H1 (cell line): ENCODE measurements at regions not wholly inside any gene's neighbourhood (a gene's known extent, or its start where the extent isn't known, plus 50 kb on each side); places are given as distances from the start of the nearest gene placed in this dataset.

ENCODE experiments used
- CTCF ChIA-PET: fragments of 300-600 bp; sonication (Branson Sonifier 250); formaldehyde crosslinking; loops from one replicate; lab custom pipeline; 2021; ENCODE audit not compliant: partially characterized antibody; lab: Charles Lee
- POLR2A ChIA-PET: fragments of 300-600 bp; sonication (Branson Sonifier 250); formaldehyde crosslinking; loops from one replicate; lab custom pipeline; 2021; ENCODE audit warnings: inconsistent platforms; ENCODE audit not compliant: partially characterized antibody; lab: Charles Lee
- DNase-seq, 2 experiments: peaks; one replicate each; pipeline versions ENCODE4 v3.0.0 to v3.0.0-alpha.2; 2010 to 2022; ENCODE audit warnings: low spot score in 2 of 2, low read depth in 1 of 2, mixed read lengths in 1 of 2
- FAIRE-seq: peaks from 2 replicates; lab custom pipeline; 2011; peaks lifted over from hg19 to GRCh38; lab: Jason Lieb, UNC
- H2AFZ ChIP-seq: 2 replicates; pipeline ENCODE4 v1.8.1; 2012; ENCODE audit warnings: low read length, inconsistent platforms
- H2AK5ac ChIP-seq: 2 replicates; pipeline ENCODE4 v1.6.1; 2013; ENCODE audit warnings: low read depth, low read length
- H2BK120ac ChIP-seq: replicated peaks from 2 replicates; pipeline ENCODE3; 2013; ENCODE audit warnings: low read depth, low read length, inconsistent platforms
- H2BK12ac ChIP-seq: 2 replicates; pipeline ENCODE4 v1.6.1; 2013; ENCODE audit warnings: low read depth, low read length
- H2BK15ac ChIP-seq: 2 replicates; pipeline ENCODE4 v1.6.1; 2013; ENCODE audit warnings: low read length
- H2BK20ac ChIP-seq: 2 replicates; pipeline ENCODE4 v1.6.1; 2013; ENCODE audit warnings: low read length
- H2BK5ac ChIP-seq: 2 replicates; pipeline ENCODE4 v1.6.1; 2013; ENCODE audit warnings: low read depth, low read length
- H3K14ac ChIP-seq: 2 replicates; pipeline ENCODE4 v1.6.1; 2013; ENCODE audit warnings: inconsistent platforms; ENCODE audit not compliant: insufficient read length
- H3K18ac ChIP-seq: 2 replicates; pipeline ENCODE4 v1.6.1; 2013; ENCODE audit warnings: low read length; ENCODE audit errors: extremely low read depth
- H3K23ac ChIP-seq: 2 replicates; pipeline ENCODE4 v1.6.1; 2013; ENCODE audit warnings: inconsistent platforms; ENCODE audit not compliant: insufficient read length
- H3K23me2 ChIP-seq: 2 replicates; pipeline ENCODE4 v1.6.1; 2013; ENCODE audit warnings: low read depth, low read length
- H3K27ac ChIP-seq: 2 replicates; pipeline ENCODE4 v1.6.1; 2011; ENCODE audit warnings: low read depth, low read length, inconsistent platforms
- H3K27me3 ChIP-seq, 4 experiments: replicated peaks in 1 of 4; 1 replicate in 1 of 4; 2 replicates in 3 of 4; pipeline versions ENCODE4 v1.6.1 to v1.8.1; 2011 to 2013; ENCODE audit warnings: low read length in 3 of 4, mild to moderate bottlenecking in 3 of 4, inconsistent platforms in 2 of 4, mixed read lengths in 2 of 4, moderate library complexity in 1 of 4; ENCODE audit not compliant: control insufficient read depth in 3 of 4, insufficient read depth in 3 of 4; ENCODE audit errors: extremely low read depth in 1 of 4
- H3K36me3 ChIP-seq, 4 experiments: 2 replicates each; pipeline versions ENCODE4 v1.6.1 to v1.8.1; 2011 to 2013; ENCODE audit warnings: mild to moderate bottlenecking in 4 of 4, low read length in 3 of 4, moderate library complexity in 2 of 4, control low read depth in 1 of 4, inconsistent platforms in 1 of 4; ENCODE audit not compliant: insufficient read depth in 4 of 4, control insufficient read depth in 2 of 4
- H3K4ac ChIP-seq: replicated peaks from 2 replicates; pipeline ENCODE3; 2013; ENCODE audit warnings: low read length, low read depth, mixed read lengths, inconsistent platforms; ENCODE audit not compliant: insufficient read length
- H3K4me1 ChIP-seq, 4 experiments: replicated peaks in 1 of 4; 1 replicate in 1 of 4; 2 replicates in 3 of 4; pipeline versions ENCODE4 v1.6.1 to v1.8.1; 2011 to 2013; ENCODE audit warnings: low read length in 3 of 4, inconsistent platforms in 2 of 4, mixed read lengths in 1 of 4; ENCODE audit not compliant: insufficient read depth in 4 of 4, control insufficient read depth in 3 of 4
- H3K4me2 ChIP-seq, 2 experiments: 2 replicates each; pipeline versions ENCODE4 v1.6.1 to v1.8.1; 2011 to 2013; ENCODE audit warnings: low read depth in 2 of 2, low read length in 2 of 2, control low read depth in 1 of 2, inconsistent platforms in 1 of 2, mild to moderate bottlenecking in 1 of 2; ENCODE audit not compliant: insufficient read depth in 1 of 2
- H3K4me3 ChIP-seq, 4 experiments: fragments of 200-600, 300-600 bp in 1 of 4; sonication (generic), shearing (Covaris generic), sonication (Bioruptor Twin) in 1 of 4; 2 replicates each; pipeline versions ENCODE4 v1.5.1 to v1.8.1; 2011 to 2016; ENCODE audit warnings: low read length in 4 of 4, low read depth in 3 of 4, control low read depth in 2 of 4, inconsistent platforms in 2 of 4, mild to moderate bottlenecking in 2 of 4, mixed read lengths in 1 of 4, moderate library complexity in 1 of 4; ENCODE audit not compliant: insufficient read depth in 2 of 4; ENCODE audit errors: extremely low read depth in 1 of 4
- H3K56ac ChIP-seq: replicated peaks from 2 replicates; pipeline ENCODE3; 2013; ENCODE audit warnings: low read depth, mild to moderate bottlenecking, mixed read lengths, low read length, inconsistent platforms; ENCODE audit not compliant: insufficient read length
- H3K79me1 ChIP-seq: 2 replicates; pipeline ENCODE4 v1.6.1; 2013; ENCODE audit warnings: low read depth, low read length, control low read depth
- H3K79me2 ChIP-seq, 2 experiments: 2 replicates each; pipeline versions ENCODE4 v1.6.1 to v1.8.1; 2012 to 2013; ENCODE audit warnings: low read length in 2 of 2, mild to moderate bottlenecking in 2 of 2, inconsistent platforms in 1 of 2; ENCODE audit not compliant: insufficient read depth in 2 of 2, control insufficient read depth in 1 of 2
- H3K9ac ChIP-seq, 4 experiments: replicated peaks in 1 of 4; 1 replicate in 1 of 4; 2 replicates in 3 of 4; pipeline versions ENCODE4 v1.6.1 to v1.8.1; 2011 to 2013; ENCODE audit warnings: low read depth in 3 of 4, low read length in 3 of 4, control low read depth in 2 of 4, mild to moderate bottlenecking in 2 of 4, moderate library complexity in 2 of 4, inconsistent platforms in 1 of 4; ENCODE audit errors: extremely low read depth in 1 of 4
- H3K9me3 ChIP-seq, 2 experiments: 2 replicates each; pipeline versions ENCODE4 v1.6.1 to v1.8.1; 2012 to 2013; ENCODE audit warnings: mild to moderate bottlenecking in 2 of 2, moderate library complexity in 2 of 2, control low read depth in 1 of 2, inconsistent platforms in 1 of 2, low read depth in 1 of 2, low read length in 1 of 2, mixed read lengths in 1 of 2; ENCODE audit not compliant: insufficient read depth in 2 of 2
- H4K20me1 ChIP-seq, 2 experiments: replicated peaks in 1 of 2; 2 replicates each; pipeline versions ENCODE3 to v1.8.1; 2011 to 2013; ENCODE audit warnings: inconsistent platforms in 2 of 2, low read length in 2 of 2, mild to moderate bottlenecking in 1 of 2; ENCODE audit not compliant: insufficient read depth in 2 of 2, control insufficient read depth in 1 of 2
- H4K5ac ChIP-seq: 2 replicates; pipeline ENCODE4 v1.6.1; 2013; ENCODE audit warnings: low read length, low read depth, mixed read lengths, inconsistent platforms; ENCODE audit not compliant: insufficient read length
- H4K8ac ChIP-seq: 2 replicates; pipeline ENCODE4 v1.8.0; 2013; ENCODE audit warnings: mild to moderate bottlenecking, moderate library complexity, low read length, inconsistent platforms; ENCODE audit not compliant: insufficient read depth; ENCODE audit errors: extremely low read depth
- H4K91ac ChIP-seq: replicated peaks from 2 replicates; pipeline ENCODE3; 2013; ENCODE audit warnings: low read length, mixed read lengths, inconsistent platforms; ENCODE audit not compliant: insufficient read length
- CTBP2 ChIP-seq: IDR thresholded peaks from 2 replicates; pipeline ENCODE4 v1.7.0; 2011; ENCODE audit warnings: borderline replicate concordance, mild to moderate bottlenecking, moderate library complexity, mixed read lengths, low read length; ENCODE audit not compliant: insufficient read depth, insufficient read length
- HDAC2 ChIP-seq, 2 experiments: fragments of 300-600 bp in 1 of 2; sonication (generic) in 1 of 2; IDR thresholded peaks; 2 replicates each; pipeline ENCODE4 v1.6.1; 2011 to 2012; ENCODE audit warnings: low read depth in 2 of 2, low read length in 2 of 2, mild to moderate bottlenecking in 2 of 2, moderate library complexity in 2 of 2, borderline replicate concordance in 1 of 2, inconsistent platforms in 1 of 2
- PHF8 ChIP-seq: fragments of 200-600 bp; sonication (generic); conservative IDR thresholded peaks from 2 replicates; pipeline ENCODE4 v1.7.1; 2012; ENCODE audit warnings: low read depth, mild to moderate bottlenecking, inconsistent platforms, low read length, moderate library complexity
- SP2 ChIP-seq: IDR thresholded peaks from 2 replicates; pipeline ENCODE4 v1.6.1; 2012; ENCODE audit warnings: mild to moderate bottlenecking, low read length, inconsistent platforms
- TAF1 ChIP-seq: IDR thresholded peaks from 2 replicates; pipeline ENCODE4 v1.6.1; 2011; ENCODE audit warnings: mild to moderate bottlenecking, low read depth, low read length
- TAF7 ChIP-seq: optimal IDR thresholded peaks from 2 replicates; pipeline ENCODE3; 2011; ENCODE audit warnings: low read depth, mild to moderate bottlenecking, inconsistent platforms, low read length, moderate library complexity, borderline replicate concordance
- TBP ChIP-seq: IDR thresholded peaks from 2 replicates; pipeline ENCODE4 v1.6.1; 2011; ENCODE audit warnings: low read depth, low read length, improper control_type of control experiment
- WGBS, 2 experiments: shearing (Covaris generic) in 1 of 2; methylation state at CpG; one replicate each; pipeline versions ENCODE4 v1.1.6 to v1.1.7; 2013 to 2015; ENCODE audit warnings: low lambda C conversion rate in 2 of 2, mixed read lengths in 2 of 2, inconsistent platforms in 1 of 2, low coverage in 1 of 2, missing lambda C conversion rate in 1 of 2; ENCODE audit not compliant: insufficient replicate concordance in 2 of 2, insufficient coverage in 1 of 2, insufficient read length in 1 of 2; ENCODE audit errors: extremely low coverage in 1 of 2, missing lambda C conversion rate in 1 of 2; 5-methylcytosine and 5-hydroxymethylcytosine counted together

DNA sequence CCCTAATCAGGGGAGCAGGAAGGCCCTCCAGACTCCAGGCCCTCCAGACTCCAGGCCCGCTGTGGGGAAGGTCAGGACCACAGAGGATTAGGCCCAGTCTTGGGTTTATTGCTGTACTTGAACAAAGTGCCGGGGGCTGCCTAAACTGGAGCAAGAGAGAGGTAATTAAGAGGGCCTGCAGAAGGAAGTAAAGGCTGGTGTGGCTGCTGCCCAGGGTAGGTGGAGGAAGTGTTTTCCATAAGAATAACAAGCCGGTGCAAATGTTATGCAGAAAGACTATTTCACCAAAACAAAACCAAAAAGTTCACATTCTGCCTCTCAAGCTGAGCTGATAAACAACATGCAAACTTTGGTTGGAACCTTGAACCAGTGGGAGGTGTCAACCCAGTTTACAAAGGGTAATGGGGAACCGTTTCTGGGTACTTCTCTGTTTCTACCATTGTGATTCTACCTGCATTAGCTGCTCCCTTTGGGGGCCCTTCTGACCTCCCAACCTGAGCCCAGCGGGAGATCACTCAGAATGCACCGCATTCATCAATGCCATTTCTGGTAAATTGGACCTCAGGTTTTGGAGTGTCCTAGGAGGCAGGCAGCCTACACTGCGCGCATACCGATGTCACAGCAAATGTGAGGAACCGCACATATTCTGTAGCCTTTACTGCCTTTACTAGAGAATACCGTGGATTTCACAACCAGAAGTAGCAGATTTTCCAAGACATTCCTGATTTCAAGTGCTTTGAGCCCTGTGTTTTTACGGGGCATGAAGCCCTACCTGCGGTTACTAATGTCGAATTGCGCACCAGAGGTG, 59.7 kb upstream of the BCOR start:
- WGBS, 2 experiments, result 3% methylated on average over 11 of the region's 15 CpGs; no CpG with 5 or more reads in 1 of the 2 experiments
- CTCF ChIA-PET, result interaction anchor here (0.8 to 1.6 kb wide), 5 partner anchors 10 to 110 kb away, joined by 3 to 5 read pairs (median 4); no protein-coding TSS in a partner anchor
- TF ChIP-seq HDAC2 (IDR thresholded peaks at IDR 0.05; ENCODE audit: borderline replicate concordance in 1 of 2, low read depth in 2 of 2, low read length in 2 of 2), result 0 out of 4 replicates have a peak, but pooled peaks of 1 of the 2 experiments have one; percentile 17
- no peak for TF ChIP-seq SP2
- TF ChIP-seq TAF1, result peak; percentile 66
- TF ChIP-seq TAF7, result peak; percentile 81
- peak; percentile 70; the same call in 1 of the 2 replicates for TF ChIP-seq TBP
- TF ChIP-seq CTBP2, result peak; percentile 26
- TF ChIP-seq PHF8, result no peak; the same call in 1 of the 2 replicates

More for the DNA sequence above, 59.7 kb upstream of the BCOR start:
- H4K91ac ChIP-seq, result peak overlapping the region; percentile 99
- H2AFZ ChIP-seq, result no peak overlapping the region
- DNase-seq (peak in 1 of 2 experiments; percentile 61), FAIRE-seq (peak; percentile 99)
- peaks cover 0 to 2% of the 10 kb centered on the region in 2 experiments; a peak in 1 of 4 replicates for H3K79me2 ChIP-seq
- H2BK15ac ChIP-seq, result no peak overlapping the region
- peak overlapping the region; percentile 66 for H2BK20ac ChIP-seq
- no peaks in the 10 kb centered on the region; a peak in 1 of 7 replicates for H3K27me3 ChIP-seq
- peak overlapping the region; percentile 54 to 86 (median 62) for H3K4me3 ChIP-seq
- H3K36me3 ChIP-seq, result no peaks in the 10 kb centered on the region
- H4K5ac ChIP-seq, result peak overlapping the region; percentile 71
- H3K27ac ChIP-seq, result peak overlapping the region; percentile 77; the same call in 1 of the 2 replicates
- no peak overlapping the region for H3K14ac ChIP-seq
- no peak overlapping the region for H3K23ac ChIP-seq
- H3K9me3 ChIP-seq, result no peaks in the 10 kb centered on the region
- H2BK120ac ChIP-seq, result peak overlapping the region; percentile 60
- peak overlapping the region; percentile 39 for H3K56ac ChIP-seq
- peak overlapping the region in 3 of 4 experiments; percentile 66 to 78 (median 74); a peak in 6 of 7 replicates for H3K9ac ChIP-seq
- peak overlapping the region; percentile 98 for H2BK5ac ChIP-seq
- no peaks in the 10 kb centered on the region for H4K20me1 ChIP-seq
- POLR2A ChIA-PET, result interaction anchor here (0.8 to 20.0 kb wide), 12 partner anchors 9 to 151 kb away, joined by 3 to 509 read pairs (median 4); partner anchors contain the start of gene BCOR
- peak overlapping the region; percentile 84 to 92 for H3K4me2 ChIP-seq
- peak overlapping the region; percentile 93; the same call in 1 of the 2 replicates for H2AK5ac ChIP-seq
- peak overlapping the region; percentile 13 for H3K4ac ChIP-seq
- H3K4me1 ChIP-seq, result peaks cover 0 to 7% (median 2%) of the 10 kb centered on the region in 4 experiments; a peak in 5 of 7 replicates
- H3K79me1 ChIP-seq, result no peaks in the 10 kb centered on the region
- peaks cover 26% of the 10 kb centered on the region; the same call in 1 of the 2 replicates for H3K23me2 ChIP-seq
- peak overlapping the region; percentile 93 for H3K18ac ChIP-seq
- H2BK12ac ChIP-seq, result peak overlapping the region; percentile 96
- peak overlapping the region; percentile 91 for H4K8ac ChIP-seq
